HG02798 (cell line): ENCODE measurements at regions not wholly inside any gene's neighbourhood (a gene's known extent, or its start where the extent isn't known, plus 50 kb on each side); places are given as distances from the start of the nearest gene placed in this dataset.

Source experiments
- ATAC-seq: cut with Tn5 transposase; IDR thresholded peaks from one replicate; pipeline ENCODE4 v1.9.1; 2021; ENCODE audit warnings: mild to moderate bottlenecking; ENCODE audit not compliant: unreplicated experiment, poor library complexity

- ATAC-seq, result no peak
Observed at GRCh38 chr5:111952555-111952954, 195.6 kb upstream of the NREP start.

- ATAC-seq, result no peak
Observed at GRCh38 chr5:111950660-111951059, 193.7 kb upstream of the NREP start.

GRCh38 chr5:111948092-111948841 is 191.3 kb upstream of the NREP start:
- no peak for ATAC-seq

- ATAC-seq, result no peak
Observed at GRCh38 chr5:111946556-111946955, 189.6 kb upstream of the NREP start.

GRCh38 chr5:111945535-111945934 is 188.5 kb upstream of the NREP start:
- ATAC-seq, result no peak

GRCh38 chr5:111942661-111943401 is 185.8 kb upstream of the NREP start:
- no peak for ATAC-seq

GRCh38 chr5:111942201-111942600 is 185.2 kb upstream of the NREP start:
- ATAC-seq, result no peak

- ATAC-seq, result no peak
Observed at GRCh38 chr5:111937094-111937493, 180.1 kb upstream of the NREP start.

GRCh38 chr5:111935835-111936234 is 178.8 kb upstream of the NREP start:
- no peak for ATAC-seq

- no peak for ATAC-seq
Observed at GRCh38 chr5:111935009-111935408, 178.0 kb upstream of the NREP start.

- no peak for ATAC-seq
Observed at GRCh38 chr5:111934511-111934910, 177.5 kb upstream of the NREP start.

GRCh38 chr5:111933086-111933485 is 176.1 kb upstream of the NREP start:
- no peak for ATAC-seq

GRCh38 chr5:111932628-111933027 is 175.6 kb upstream of the NREP start:
- no peak for ATAC-seq

- no peak for ATAC-seq
Observed at GRCh38 chr5:111932199-111932598, 175.2 kb upstream of the NREP start.

- ATAC-seq, result no peak
Observed at GRCh38 chr5:111931655-111932054, 174.7 kb upstream of the NREP start.

GRCh38 chr5:111930905-111931461 is 174.0 kb upstream of the NREP start:
- ATAC-seq, result no peak

- no peak for ATAC-seq
Observed at GRCh38 chr5:111930449-111930848, 173.5 kb upstream of the NREP start.

- no peak for ATAC-seq
Observed at GRCh38 chr5:111929867-111930266, 172.9 kb upstream of the NREP start.

GRCh38 chr5:111929261-111929660 is 172.3 kb upstream of the NREP start:
- ATAC-seq, result no peak

- ATAC-seq, result no peak
Observed at GRCh38 chr5:111928511-111928910, 171.5 kb upstream of the NREP start.

- ATAC-seq, result no peak
Observed at GRCh38 chr5:111927191-111927590, 170.2 kb upstream of the NREP start.

GRCh38 chr5:111926026-111926425 is 169.0 kb upstream of the NREP start:
- ATAC-seq, result no peak
